ENCODE measurements at regions not wholly inside any gene's neighbourhood (a gene's known extent, or its start where the extent isn't known, plus 50 kb on each side); places are given as distances from the start of the nearest gene placed in this dataset.

DNA sequence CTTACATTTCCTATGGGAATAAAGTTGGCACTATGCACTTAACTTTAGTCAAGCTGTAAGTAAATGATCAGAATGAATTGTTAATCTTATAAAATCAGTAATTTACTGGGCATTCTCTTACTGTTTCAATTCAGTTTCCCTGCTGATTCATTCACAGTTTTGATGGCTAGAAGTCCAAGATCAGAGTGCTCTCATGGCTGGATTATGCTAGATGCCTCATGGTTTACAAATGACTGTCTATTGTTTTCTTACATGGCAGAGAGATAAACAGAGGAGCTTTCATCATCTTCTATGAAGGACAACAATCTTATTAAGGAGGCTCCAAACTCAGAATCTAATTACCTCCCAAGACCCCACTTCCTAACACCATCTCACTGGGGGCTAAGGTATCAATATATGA lies 135.1 kb upstream of the CARD18 start:
- no peak for DNase-seq (ENCODE audit: low spot score)
- TF ChIP-seq CTCF (IDR thresholded peaks at IDR 0.05; ENCODE audit: extremely low read depth, missing control alignments), result no peak

- TF ChIP-seq CTCF (IDR thresholded peaks at IDR 0.05; ENCODE audit: extremely low read depth, missing control alignments), result no peak
- no peak for DNase-seq (ENCODE audit: low spot score)
Observed at GRCh38 chr11:105273660-105274280, 134.2 kb upstream of the CARD18 start.

- TF ChIP-seq CTCF (IDR thresholded peaks at IDR 0.05; ENCODE audit: extremely low read depth, missing control alignments), result no peak
- no peak for DNase-seq (ENCODE audit: low spot score)
Observed at GRCh38 chr11:105269862-105270261, 130.3 kb upstream of the CARD18 start.

DNA sequence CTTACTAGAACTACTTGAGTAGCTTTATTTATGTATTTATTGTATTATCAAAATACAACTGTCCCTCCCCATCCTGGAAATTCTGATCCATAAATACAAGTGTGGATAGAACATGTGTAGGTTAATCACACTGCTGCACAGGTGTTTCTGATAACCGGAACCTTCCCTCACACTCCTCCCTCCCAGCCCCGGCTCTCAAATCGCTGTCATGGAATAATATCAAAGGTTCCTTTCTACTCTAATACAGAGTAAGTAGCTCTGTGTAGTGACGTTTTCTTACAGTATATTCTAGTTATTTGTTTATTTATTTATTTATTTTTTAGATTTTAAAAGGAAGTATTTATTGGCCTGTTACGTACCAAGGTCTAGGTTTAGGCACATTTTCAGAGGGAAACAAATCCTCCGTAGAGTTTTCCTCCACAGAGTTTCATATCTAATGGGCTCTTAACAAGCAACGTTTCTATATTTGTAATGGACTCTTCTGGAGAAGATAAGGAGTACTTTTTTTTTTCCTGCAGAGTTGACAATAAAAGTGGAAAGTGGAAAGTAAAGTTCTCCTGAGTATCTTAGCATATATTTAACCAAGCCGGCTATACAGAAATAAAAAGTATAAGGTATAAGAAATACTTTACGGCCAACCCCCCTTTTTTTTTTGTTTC lies 129.0 kb upstream of the CARD18 start:
- TF ChIP-seq CTCF (IDR thresholded peaks at IDR 0.05; ENCODE audit: extremely low read depth, missing control alignments), result no peak

DNA sequence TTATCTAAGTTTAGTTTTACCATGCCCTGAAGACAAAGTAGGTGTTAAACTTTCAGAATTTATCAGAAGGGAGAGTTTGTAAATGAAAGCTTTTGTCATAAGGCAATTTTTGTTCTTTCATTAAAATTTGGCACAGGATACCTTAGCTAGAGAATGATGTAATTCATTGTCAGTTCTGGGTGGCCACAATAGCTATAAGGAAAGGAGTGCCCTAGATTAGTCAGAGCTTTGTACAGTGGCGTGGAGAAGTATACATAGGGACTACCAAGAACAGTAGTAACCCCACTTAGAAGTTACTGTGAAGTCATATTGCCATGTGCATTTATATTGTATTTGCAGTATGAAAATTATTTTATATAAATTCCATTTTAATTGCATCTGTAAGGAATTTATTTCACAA lies 126.3 kb upstream of the CARD18 start:
- TF ChIP-seq CTCF (IDR thresholded peaks at IDR 0.05; ENCODE audit: extremely low read depth, missing control alignments), result no peak
- no peak for DNase-seq (ENCODE audit: low spot score)

More for the DNA sequence above, 129.0 kb upstream of the CARD18 start:
- no peak for DNase-seq (ENCODE audit: low spot score)

- no peak for TF ChIP-seq CTCF (IDR thresholded peaks at IDR 0.05; ENCODE audit: extremely low read depth, missing control alignments)
- DNase-seq (ENCODE audit: low spot score), result no peak
Observed at GRCh38 chr11:105260976-105261375, 121.4 kb upstream of the CARD18 start.

DNA sequence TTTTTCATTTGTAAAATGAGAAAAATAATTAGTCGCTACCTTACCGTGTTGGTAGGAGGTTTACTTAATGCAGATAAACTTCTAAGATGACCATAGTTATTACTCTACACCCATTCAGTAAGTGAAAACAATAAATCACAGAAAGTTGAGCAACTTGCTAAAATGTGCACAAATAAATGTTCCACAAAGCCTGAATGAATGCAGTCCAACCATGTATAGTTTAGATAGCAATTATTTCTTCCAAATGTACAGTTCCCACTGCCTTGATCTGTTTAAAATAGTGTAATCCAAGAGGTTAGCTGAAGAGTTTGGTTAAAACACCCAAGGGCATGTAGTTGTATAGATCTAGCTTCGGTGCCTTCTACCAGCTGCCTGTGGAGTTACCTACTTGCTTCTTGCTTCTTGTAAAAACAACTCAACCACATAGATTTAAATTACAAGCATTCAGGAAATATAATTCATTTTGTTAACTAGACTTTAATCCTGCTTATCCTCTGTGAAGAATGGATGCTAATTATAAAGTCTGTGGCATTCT lies 106.3 kb upstream of the CARD18 start:
- DNase-seq (ENCODE audit: low spot score), result no peak

More for the DNA sequence above, 106.3 kb upstream of the CARD18 start:
- no peak for TF ChIP-seq CTCF (IDR thresholded peaks at IDR 0.05; ENCODE audit: extremely low read depth, missing control alignments)

Data from GM20000 (cell line).